COR-L47 (cell line): ENCODE measurements at regions not wholly inside any gene's neighbourhood (a gene's known extent, or its start where the extent isn't known, plus 50 kb on each side); places are given as distances from the start of the nearest gene placed in this dataset.

Source experiments
- DNase-seq: peaks from one replicate; lab custom pipeline; 2025; lab: John Stamatoyannopoulos, UW

DNA sequence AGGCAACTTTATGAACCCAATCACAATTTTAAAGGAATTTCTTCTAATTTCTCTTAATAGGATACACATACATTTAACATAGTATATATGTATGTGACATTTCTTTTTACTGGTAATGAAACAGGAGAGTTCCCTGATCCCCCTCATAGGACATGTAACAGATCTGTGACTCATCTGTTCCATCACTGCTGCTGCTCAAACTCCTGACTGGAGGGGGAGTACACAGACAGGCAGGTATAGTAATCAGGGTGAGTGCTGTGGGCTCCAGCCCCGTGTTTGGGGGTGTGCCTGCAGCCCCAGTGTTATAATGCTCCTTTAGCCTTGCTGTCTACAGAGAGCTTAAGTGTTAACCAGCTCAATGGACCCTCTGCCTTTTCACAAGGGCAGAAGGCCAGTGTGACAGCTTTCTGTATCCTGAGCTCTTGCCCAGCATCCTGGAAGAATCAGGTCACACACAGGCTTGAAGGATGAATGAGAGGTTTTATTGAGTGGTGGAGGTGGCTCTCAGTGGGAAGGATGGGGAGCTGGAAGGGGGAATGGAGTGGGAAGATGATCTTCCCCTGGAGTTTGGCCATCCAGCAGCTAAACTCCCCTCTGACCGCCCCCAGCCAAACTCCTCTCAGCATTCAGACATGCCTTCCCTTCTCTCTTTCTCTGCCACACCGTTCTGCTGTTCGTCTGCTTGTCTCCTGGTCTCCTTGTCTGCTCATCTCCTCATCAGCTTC is 161.3 kb downstream of the ZNF608 start:
- no peak for DNase-seq

DNA sequence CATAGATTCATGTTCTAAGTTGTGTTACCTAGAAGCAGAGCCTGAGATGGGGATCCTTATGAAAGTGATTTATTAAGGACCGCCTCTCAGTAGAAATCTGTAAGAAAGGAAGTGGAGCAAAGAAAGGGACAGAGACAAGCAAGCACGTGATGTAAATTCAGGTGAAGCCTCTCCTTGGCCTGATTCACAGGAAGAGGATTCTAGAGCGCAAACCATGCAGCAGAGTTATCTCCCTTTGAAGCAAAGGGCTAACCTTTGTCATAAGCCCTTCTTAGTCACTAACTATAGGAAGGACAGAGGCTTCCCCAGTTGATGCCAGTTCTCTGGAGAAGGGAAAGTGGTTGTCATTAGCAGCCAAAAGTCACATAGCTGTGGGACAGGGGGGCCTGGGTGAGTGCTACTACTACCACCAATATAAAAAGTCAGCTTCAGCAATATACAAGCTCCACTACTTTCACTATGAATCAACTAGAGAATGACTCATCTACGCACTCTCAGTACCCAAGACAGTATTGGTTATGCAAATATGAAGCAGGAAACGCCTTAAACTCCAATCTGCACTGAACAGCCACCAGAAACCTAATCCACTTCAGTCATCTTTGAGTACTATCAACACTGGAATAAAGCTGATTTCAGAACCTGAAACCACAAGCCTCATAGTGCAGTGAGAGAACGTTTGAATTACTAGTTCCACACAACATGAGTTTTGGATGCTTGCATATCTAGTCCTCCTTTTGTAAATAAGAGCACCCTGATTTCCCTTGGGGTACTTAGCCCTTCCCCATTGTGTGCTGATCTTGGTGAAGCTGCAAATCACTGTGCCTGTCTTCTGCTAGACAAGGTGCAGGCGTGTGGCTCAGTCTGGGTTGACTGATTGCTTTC is 162.7 kb downstream of the ZNF608 start:
- no peak for DNase-seq

- DNase-seq, result no peak
Measured at GRCh38 chr5:124582561-124582840, 163.9 kb downstream of the ZNF608 start.

- no peak for DNase-seq
Measured at GRCh38 chr5:124581738-124582560, 164.5 kb downstream of the ZNF608 start.

DNA sequence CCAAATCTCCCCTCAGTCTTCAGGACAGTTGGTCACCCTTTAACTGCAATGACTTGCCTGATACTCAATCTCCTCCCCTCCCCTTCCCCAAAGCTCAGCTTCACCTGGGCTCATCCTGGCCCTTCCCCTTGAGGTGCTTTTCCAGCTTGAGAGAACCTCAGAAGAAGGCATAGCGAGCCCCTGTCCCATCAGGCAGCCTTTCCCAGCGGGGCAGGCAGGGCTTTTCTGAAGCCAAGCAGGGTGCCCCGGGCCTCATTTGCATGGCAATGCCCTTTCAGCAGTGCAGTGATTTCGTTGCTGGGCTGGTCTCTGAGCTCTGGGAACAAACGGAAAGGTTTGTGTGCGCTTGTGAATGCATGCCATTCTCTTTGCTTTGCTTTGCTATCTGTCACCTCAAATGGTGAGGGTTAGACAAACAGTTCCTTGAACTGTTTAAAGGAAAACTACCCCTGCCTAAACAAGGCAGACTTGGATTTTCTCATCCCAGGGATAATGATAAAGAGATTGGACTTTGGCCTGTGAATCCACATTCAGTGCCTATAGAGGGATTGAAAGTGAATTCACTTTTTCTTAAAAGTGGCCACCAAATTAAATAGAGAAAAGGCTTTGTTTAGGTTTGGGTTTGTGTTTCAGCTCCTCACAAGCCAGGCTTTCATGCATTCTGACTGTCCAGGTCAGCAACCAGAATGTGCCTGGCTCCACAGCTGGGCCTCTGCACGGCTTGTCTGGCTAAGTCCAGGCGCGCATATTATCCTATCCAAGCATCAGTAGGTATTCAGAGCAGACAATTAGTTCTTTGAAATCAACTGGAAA is 165.3 kb downstream of the ZNF608 start:
- no peak for DNase-seq

DNA sequence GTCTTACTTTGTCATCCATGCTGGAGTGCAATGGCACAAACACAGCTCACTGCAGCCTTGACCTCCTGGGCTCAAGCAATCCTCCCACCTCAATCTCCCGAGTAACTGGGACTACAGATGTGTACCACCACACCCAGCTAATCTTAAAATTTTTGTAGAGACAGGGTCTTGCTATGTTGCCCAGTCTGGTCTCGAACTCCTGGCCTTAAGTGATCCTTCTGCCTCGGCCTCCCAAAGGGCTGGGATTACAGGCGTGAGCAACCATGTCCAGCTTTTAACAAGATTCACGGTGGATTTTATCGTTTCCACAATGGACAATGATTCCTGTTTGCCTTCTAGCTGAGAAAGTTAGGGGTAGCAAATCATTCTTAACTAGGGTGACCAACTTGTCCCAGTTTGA is 165.9 kb downstream of the ZNF608 start:
- no peak for DNase-seq

DNA sequence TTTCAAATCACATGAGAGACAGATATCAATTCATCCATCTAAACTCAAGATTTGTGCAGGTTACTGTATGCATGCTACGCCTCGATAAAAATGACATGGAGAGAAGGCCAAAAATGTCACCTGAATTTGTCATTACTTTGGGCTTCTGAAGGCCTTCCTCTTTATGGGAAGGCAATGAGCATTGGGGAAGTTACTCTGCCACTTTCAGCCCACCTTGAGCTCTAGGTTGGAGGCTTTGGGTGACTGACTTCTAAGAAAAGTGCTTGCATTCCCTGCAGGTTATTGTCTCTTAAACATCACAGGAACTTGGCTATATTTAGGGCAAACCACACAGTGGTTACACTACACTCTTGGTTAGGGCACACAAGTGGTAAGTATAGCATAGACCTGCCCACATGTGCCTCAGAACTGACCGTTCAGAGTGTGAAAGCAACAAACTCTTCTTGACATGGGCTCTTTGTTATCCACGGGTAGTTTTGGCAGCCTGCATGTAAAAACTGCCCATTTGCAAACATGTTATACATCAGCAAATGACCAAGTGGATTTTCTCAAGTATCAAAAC is 169.5 kb downstream of the ZNF608 start:
- DNase-seq, result no peak

DNA sequence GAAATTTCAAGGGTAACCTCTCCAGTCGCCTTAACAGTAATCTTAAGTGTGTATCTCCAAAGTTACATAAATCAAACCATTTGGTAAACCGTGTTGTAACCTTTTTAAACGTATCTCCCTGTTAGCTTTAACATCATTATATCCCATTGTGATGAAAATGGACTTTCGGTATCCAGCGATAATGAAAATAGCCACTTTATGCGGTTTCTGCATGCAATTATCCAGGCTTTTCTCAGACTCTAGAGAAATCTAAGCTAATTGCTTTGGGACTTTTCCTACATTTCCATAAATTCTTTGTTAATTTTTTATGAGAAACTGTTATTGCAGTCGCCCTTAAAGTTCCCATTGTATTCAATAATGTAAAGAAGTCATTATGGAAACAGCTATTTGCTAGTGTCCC is 170.7 kb downstream of the ZNF608 start:
- no peak for DNase-seq

GRCh38 chr5:124574521-124575436 is 171.7 kb downstream of the ZNF608 start:
- no peak for DNase-seq

GRCh38 chr5:124572971-124573370 is 173.5 kb downstream of the ZNF608 start:
- no peak for DNase-seq

GRCh38 chr5:124570285-124571035 is 176.0 kb downstream of the ZNF608 start:
- DNase-seq, result no peak

DNA sequence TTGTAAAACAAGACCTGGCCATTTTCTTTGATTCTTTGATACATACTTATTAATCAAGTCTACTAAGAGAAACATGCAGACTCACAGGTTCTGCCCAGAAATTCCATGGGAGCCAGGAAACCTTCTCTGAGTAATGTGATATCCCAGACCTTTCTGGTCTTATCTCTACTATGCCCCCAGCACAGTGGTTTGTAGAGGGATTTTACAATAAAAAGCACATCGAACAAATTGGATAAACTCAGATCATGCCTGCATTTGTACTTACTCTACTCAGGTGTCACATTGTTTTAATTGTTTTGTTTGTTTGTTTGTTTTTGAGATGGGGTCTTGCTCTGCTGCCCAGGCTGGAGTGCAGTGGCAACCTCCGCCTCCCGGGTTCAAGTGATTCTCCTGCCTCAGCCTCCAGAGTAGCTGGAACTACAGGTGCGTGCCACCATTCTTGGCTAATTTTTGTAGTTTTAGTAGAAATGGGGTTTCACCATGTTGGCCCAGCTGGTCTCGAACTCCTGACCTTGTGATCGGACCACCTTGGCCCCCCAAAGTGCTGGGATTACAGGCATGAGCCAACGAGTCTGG is 179.5 kb downstream of the ZNF608 start:
- no peak for DNase-seq

DNA sequence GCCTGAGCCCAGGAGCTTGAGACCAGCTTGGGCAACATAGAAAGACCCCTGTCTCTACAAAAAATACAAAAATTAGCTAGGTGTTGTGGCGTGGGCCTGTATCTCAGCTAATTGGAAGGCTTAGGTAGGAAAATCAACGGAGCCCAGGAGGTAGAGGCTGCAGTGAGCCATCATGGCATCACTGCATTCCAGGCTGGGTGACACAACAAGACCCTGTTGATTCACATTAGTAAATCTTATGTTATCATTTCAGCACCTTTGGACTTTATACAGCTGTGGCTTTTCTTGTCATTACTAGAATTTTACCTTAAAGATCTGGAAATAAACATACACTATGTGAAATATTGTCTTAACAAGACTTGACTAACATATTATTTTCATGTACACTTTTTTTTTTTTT is 185.0 kb downstream of the ZNF608 start:
- DNase-seq, result no peak

GRCh38 chr5:124560370-124560769 is 186.1 kb downstream of the ZNF608 start:
- no peak for DNase-seq

- DNase-seq, result no peak
Measured at GRCh38 chr5:124557761-124558160, 188.7 kb downstream of the ZNF608 start.

- no peak for DNase-seq
Measured at GRCh38 chr5:124554746-124555578, 191.5 kb downstream of the ZNF608 start.

DNA sequence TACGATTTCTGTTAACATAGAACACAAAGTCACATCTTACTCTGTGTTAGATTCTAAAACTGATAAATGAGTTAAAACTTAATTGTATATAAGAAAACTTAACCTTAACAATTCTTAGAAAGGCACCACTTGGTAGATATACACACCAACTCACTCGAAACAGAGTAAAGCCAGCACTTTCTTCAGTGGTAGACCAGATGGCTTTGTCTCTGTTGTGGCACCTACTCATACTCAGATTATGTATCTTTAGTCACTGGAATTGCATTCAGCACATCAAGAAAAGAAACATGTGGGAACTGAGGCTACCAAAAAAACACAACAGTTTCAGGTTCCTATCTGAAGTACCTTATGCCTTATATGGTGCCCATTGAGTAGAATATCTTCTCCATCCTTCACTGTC is 192.5 kb downstream of the ZNF608 start:
- no peak for DNase-seq

GRCh38 chr5:124552526-124552925 is 193.9 kb downstream of the ZNF608 start:
- no peak for DNase-seq

DNA sequence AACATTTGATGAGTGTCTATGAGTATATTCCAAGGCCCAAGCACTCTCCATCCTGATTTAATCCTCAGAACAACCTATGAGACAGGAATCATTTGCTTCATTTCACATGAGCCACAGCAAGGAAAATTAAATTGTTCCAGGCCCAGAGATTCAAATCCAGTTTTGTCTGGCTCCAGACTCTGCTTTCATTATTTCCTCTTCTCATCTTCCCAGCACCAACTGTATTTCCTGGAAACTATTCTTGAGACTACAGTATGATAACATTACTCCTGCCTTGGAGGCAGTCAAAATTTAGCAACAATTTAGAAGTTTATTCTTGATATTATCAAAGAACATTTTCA is 194.5 kb downstream of the ZNF608 start:
- no peak for DNase-seq
